Smooth muscle cell of the brain vasculature (primary cell): ENCODE measurements at regions not wholly inside any gene's neighbourhood (a gene's known extent, or its start where the extent isn't known, plus 50 kb on each side); places are given as distances from the start of the nearest gene placed in this dataset.
"Not testable (repeated sequence)": the region's sequence is repeated elsewhere in the genome, so short reads cannot be mapped to it uniquely, and the experiment has no call there.

ENCODE experiments used
- DNase-seq: peaks from one replicate; pipeline ENCODE4 v3.0.0-alpha.2; 2012; ENCODE audit warnings: low read depth, low spot score

DNA sequence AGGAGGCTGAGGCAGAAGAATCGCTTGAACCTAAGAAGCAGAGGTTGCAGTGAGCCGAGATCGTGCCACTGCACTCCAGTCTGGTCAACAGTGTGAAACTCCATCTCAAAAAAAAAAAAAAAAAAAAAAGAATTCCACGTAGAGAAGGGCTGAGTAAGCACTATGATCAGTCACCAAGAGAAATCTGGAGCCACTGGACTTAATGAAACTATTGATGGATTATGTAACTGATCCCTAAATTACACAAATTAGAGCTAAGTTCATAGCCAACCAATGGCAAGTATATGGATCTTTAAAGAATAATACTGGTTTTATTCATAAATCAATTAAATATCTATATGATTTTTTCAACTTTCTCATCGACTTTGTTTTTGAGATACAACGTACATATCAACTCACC, 72.2 kb upstream of the ABLIM1 start:
- no peak for DNase-seq

DNA sequence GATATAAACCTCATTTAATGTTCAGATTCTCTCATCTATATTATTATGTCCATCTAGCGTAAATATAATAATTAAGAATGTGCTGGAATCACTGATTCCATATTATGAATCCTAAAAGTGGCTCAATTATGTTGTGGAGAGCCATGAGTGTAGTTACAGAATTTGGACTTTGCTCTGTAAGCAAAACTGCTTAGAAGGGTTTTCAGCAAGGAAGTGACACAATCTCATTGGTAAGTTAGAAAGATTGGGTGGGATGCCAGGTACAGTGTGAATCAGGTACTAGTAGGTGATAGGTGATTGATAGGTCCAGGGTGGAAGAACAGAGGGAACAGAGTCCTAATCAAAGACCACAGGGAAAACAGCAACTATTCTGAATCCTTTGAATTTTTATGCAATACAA, 74.9 kb upstream of the ABLIM1 start:
- no peak for DNase-seq

DNA sequence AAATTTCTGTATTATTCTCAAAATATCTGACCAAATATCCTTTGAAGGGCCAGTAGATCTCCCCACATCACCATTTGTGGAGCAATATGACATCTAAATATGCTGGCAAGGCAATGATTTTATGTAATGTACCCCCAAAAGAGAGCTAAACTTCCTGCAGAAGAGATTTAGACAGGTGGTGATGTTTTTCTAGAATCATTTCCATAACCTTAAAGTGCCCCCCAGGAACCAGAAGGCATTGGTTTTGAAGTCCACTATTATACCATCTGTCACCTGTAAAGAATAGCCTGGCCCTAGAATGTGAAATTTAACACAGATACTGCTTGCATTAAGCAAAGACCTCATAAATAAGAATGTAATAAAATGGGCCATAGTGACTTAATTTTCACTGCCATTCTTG, 77.9 kb upstream of the ABLIM1 start:
- no peak for DNase-seq

DNA sequence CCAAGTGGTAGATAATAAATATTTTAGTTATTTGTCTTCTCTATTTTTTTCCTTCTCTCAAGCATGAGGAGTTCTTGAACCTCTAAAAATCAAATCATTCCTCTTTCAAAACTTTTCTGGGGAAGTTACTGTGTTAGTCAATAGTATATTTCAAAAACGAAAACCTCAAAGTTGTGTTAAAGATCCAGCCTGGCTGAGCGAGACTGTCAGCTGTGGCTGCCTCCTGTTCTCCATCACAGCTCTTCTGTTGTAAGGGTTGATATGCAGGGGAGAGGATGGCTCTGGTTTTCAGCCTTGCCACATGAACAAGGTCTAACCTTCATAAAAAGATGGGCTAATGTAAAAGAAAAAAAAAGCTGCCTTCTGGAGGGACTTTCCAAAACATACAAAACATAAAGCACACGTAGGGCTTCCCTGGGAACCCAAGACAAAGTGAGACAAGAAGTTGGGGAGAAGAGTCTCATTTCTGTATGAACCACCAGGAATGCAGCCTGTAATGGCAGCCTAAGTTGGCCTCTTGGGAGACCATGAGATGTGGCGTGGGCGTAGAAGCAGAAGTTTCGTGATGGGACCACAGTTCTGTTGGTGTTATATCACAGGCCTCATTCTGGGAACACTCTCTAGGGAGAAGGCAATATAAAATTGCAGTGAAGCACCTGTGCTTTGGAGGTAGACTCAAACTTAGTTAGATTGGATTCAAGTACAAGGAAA, 77.9 kb upstream of the FHIP2A start:
- no peak for DNase-seq

DNA sequence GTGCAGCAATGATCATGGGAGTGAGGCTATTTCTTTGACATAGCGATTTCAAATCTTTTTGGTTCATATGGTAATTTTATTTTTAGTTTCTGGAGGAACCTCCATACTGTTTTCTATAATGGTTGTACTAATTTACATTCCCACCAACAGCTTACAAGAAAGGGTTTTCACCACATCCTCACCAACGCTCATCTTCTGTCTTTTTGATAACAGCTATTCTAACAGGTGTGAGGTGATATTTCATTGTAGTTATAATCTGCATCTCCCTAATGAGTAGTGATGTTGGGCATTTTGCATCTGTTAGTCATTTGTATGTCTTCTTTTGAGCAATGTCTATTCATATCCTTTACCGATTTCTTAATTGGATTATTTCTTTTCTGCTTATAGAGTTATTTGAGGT, 75.0 kb upstream of the FHIP2A start:
- no peak for DNase-seq

DNA sequence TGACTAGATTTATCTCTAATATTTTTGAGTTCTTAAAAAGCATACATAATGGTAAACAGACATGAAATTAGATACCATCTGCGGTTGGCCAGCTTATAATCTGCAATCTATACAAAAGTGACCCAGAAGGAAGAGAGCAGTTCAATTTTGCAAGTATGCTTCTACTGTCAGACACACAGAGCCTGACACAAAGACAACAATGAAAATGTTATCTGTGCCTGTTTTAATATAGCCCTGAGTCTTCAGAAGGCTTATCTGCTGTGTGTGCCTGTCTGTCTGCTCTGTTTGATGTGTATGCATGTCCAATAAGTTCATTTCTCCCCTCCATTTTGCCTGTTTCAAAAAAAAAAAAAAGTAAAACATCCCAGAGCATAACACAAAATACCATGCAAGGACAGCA, 73.3 kb upstream of the FHIP2A start:
- no peak for DNase-seq

DNA sequence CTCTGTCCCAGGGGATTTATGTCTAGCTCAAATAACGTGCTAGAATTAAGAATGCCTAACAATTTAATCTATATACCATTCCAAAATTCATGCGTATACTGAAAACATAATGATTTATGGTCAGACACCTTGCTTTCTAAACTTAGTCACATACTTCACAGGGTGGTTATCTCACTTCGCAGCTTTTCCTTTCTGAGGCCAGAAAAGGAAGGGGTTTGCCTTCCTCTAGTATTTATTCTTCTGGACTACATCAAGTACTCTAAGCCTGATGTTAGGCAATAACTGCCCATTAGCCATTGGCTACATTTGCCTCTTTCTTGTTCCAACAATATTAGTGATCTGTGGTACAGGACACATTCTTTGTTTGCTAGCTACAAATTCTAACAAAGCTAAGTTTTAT, 72.6 kb upstream of the FHIP2A start:
- no peak for DNase-seq

DNA sequence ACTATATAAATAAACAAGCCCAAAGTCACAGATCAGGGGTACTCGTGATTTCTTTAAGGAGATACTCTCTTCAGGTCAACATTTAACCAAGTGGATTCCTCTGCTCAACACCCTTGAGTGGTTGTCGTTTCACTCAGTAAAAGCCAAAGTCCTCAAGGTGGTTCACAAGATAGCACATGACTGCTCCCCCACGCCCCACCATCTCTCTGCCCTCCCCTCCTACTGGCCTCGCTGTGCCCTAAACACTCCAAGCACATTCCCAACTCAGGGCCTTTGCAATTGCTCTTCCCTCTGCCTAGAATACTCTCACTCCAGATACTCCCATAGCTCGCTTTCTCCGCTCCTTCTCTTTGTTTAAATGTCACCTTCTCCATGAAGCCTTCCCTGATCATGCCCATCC, 72.1 kb upstream of the FHIP2A start:
- no peak for DNase-seq

DNA sequence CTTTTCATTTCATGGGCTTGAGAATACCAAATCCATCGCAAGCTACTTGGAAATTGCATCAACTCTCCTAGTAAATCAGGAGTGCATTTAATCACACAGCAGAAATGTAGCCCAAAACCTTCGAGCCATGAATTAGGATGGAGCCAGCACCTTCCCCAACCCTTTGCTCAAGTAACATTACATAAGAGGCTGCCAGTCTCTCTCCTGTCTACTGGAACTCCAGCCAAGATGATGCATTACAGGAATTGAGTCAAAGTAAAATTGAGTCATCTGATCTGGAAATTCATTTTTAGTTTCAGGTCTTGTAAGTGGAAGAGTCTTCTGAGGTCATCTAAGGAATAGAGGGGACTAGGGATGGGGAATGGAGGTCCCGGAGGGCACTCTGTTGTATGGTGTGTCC, 69.7 kb upstream of the FHIP2A start:
- DNase-seq: no peak

DNA sequence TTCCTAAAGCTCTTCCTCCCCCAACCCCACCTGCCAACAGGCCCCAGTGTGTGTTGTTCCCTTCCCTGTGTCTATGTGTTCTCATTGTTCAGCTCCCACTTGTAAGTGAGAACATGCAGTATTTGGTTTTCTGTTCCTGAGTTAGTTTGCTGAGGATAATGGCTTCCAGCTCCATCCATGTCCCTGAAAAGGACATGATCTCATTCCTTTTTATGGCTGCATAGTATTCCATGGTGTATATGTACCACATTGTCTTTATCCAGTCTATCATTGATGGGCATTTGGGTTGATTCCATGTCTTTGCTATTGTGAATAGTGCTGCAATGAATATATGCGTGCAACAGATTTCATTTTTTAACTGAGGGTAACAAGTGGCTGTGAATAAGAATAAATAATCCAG, 69.0 kb upstream of the FHIP2A start:
- not testable (repeated sequence) for DNase-seq

DNA sequence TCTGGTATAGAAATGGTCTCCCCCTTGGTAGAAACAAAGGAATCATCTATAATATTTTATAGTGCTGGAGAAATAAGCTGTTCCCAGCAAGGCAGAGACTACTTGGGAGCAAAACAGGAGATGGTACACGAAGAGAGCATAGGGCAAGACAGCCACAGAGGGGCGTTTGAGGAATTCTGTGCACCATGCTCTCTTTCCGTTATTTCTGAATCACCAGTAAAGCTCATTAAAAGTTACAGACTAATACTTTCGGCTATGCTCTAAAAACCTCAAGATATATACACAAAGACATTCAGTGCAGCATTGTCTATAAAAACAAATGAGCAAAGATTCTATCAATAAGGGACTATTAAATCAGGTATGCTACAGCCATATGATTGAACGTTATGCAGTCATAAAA, 68.5 kb upstream of the FHIP2A start:
- DNase-seq: no peak

DNA sequence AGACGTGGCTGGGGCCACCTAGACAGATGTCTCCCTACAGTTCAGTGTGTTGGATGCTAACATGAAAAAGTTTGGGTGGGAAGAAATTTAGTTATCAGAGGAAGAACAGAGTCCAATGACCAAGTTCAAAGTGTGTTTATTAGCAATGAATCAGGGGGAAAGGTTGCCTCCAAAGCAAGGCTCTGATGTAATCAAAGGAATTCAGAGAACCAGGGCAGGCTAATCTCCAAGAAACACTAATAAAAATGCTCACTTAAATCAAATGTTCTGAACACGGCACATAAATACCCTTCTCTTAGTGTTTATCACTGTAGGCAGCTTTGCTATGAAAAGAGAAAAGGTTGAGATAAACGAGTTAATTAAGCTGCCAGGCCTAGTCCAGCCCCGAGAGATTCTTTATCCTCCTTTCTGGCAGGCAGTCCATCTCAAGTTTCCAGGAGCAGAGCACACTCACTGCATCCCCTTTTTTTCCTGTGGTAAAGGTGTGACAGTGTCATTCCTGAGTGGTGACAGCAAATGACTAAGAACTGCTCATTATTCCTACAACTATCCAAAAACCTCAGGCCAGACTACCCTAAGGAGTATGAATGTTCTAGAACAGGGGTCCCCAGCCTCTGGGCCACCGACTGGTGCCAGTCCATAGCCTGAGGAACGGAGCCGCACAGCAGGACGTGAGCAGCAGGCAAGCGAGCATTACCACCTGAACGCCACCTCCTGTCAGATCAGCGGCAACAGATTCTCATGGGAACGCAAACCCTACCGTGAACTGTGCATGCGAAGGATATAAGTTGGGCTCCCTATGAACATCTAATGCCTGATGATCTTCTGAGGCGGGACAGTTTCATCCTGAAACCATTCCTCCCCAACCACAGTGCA, 66.9 kb upstream of the FHIP2A start:
- DNase-seq: no peak

DNA sequence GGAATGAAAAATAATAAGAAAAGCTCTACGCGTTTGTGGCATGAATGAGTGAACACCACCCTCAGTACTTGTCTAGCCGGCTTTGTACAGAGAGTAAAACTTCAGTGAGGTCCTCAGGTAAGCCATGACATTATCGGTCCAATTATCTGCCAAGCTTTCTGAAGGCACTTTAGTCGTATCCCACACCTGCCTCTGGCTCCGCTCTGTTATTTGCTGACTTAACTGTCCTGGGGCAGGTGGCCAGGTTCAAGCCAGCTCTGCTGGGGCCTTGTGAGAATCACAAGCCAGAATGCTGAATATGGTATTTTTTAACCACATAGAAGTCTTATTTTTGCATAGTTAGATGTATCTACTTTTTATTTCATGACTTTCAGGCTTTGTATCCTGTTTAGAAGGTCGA, 66.0 kb upstream of the FHIP2A start:
- DNase-seq: no peak

DNA sequence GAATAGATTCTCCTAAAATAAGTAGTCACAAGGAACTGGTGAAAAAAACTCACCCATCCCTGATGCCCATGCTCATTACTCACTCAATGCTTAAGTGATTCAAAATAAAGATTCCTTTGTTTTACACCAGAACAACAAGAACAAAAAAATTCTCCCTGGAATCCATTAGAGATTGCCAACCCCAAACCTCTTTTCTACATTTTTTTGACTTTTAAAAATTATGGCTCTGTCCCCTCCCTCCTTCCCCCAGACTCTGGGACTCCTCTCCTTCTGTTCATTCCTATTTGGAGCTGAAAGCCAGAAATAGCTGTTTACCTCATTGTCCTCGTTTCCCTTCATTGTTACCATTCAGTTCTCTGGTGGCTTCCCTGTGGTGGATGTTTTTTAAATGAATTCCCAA, 63.2 kb upstream of the FHIP2A start:
- no peak for DNase-seq

DNA sequence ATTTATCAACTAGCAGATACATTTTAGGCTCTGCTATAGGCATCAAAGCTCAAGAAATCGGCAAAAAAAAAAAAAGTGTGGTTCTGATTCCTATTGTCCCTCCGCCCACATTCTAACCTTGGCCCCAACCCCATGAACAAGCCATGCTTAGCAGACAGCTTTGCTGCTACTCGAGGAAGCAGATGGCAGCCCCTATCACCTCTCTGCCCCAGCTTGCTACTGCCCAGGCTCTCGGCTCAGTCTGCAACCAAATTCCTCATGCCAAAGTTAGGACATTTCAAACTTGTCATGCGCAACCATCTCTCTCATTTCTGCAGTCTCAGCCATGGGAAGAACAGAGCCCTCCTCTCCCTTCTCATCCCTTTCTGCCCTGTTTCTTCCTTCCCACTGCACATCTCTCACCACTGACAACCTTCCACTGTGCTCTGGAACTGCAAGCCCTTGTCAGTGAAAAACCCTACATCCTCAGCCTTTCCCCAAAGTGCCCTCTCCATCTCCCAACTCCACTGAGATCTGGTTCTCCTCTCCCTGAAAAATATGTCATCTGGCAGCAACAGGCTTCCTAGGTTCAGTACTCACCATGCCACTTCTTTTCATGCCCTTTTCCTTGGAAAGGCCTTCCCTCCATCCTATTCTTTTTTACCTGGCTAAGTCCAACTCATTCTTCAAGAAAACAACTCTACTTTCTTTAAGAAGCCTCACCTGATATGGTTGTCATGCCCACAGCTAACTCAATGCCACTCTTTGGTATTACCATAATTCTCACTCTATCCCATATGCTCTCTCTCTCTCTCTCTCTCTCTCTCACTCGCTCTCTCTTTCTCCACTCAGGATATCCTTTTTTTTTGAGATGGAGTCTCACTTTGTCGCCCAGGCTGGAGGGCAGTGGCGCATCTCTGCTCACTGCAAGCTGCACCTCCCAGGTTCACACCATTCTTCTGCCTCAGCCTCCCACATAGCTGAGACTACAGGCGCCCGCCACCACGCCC, 60.1 kb upstream of the FHIP2A start:
- DNase-seq: no peak

DNA sequence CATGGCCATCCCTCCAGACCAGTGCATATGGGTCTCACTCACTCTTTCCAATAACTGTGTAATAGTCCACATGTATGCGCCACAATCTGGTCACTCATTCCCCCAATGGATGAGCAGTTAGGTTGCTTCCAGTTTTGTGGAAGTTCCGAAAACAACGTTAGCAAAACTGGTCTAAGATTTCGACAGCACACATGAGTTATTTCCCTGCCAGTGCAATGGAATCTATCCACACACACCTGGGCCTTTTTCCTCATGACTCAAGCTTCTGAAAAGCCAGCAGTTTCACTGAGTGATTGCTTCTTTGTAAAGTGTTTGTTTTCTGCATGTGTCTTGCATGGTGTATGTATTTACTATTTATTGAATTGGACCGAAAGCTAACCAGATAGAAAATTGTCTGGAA, 58.8 kb upstream of the FHIP2A start:
- no peak for DNase-seq

DNA sequence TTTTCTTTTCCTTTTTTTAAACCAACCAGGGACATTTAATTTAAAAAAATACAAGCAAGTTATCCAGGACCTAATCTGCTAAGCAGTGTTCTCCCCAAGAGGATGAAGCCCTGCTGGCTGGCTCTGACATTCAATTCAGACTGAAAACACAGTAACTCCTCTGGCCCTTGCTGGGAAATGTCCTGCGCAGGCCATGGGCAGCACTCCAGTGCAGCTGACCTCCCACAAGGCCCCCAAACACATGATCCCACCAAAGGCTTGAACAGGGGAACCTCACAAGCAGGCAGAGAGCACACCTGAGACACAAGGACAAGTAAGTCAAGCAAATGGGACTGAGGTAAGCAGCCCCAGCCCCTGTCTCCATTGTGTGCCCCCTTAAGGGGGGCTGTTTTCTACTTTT, 56.9 kb upstream of the FHIP2A start:
- DNase-seq: no peak

DNA sequence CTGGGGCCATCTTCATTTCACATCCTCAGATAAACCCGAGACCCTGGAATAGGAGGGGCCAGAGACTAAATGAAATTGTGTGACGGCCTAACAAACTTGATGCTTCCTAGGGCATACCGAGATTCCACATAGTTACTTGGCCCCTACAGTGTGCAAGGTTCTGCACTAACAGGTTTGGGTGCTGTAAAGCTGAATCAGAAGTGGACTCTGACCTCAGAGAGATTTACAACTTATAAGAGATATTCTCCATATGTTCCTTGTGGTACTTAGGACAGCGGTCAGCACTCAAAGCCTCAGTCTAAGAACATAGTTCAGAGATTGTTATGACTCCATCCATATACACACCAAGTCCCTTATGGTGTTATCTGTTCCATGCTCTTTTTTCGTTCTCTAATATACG, 55.1 kb upstream of the FHIP2A start:
- DNase-seq: no peak

DNA sequence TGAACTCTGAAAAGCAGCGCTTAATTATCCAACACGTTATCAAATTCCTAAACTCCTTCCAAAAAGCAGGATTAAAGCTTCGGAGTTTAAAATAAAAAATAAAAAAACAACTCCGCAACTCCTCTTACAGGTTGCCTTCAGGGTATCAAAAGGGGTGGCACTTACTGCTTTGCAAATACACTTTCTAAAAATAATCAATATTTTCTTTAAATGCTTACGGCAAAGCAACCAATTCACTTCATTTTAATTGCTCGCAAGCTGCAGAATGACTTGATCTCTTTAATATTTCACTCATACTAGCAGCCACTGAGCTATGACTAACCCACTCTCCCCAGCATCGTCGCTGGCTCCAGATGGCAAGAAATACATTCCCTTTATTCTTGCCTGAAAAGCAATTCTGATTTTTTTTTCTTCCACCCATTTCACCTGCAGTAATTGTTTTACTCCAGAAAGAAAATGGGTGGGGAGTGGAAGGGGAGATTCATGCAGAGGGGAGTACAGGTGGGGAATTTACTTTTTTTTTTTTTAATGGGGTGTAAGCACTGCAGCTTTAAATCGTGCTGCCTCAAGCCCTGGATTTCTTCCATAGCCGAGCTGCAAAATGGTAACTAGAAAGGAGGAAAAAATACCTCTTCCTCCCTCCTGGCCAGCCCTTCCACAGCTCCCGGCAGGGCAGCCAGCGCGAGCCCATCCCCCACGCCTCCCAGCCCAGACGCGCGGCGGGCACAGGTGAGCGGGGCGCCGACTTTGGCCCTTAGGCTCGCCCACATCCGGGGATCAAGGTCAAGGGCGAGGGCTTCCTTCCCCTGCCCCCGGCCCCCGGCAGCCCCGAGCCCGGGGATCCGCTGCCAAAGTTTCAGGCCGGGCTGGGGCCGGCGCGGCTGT, 54.2 kb upstream of the FHIP2A start:
- no peak for DNase-seq

DNA sequence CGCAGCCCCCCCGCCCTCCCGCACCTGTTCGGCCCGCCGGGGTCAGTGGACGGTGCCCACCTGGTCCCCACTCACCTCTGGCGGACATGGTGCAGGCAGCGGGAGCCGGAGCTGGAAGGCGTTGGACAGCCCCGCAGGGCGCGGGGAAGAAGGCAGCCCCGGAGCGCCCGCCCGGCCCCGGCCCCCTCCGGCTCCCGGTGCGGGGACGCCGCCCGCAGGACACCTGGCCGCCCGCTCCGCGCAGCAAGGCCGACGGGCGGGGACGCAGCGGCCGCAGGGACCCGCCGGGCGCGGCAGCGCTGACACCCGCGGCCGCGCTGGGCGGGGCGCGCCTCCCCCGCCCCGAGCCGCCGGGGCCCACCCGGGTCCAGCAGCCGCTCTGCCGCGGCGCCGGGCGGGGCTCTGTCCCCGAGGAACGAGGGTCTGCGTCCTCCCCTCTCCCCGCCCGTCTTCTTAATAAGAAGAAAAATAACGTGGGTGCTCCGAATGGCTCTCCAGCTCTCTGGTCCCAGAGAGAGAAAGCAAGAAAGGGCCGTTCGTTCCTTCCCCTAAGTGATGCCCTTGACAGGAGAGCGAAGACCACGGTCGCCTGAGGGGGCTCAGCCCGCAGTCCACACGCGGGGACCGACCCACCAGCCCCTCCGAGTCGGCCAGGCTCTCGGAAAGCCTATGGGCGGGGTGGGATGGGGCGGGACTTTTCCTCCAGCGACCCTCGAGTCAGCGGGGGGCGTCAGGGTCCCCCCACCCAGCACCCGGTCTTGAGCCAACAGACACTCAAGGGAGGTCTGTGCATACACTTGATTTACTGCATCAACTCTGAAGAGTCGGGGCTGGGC, 53.4 kb upstream of the FHIP2A start:
- no peak for DNase-seq
